ENCODE measurements at regions not wholly inside any gene's neighbourhood (a gene's known extent, or its start where the extent isn't known, plus 50 kb on each side); places are given as distances from the start of the nearest gene placed in this dataset.

- intact Hi-C loops (cut with DNase I) = no loop called here
- ATAC-seq (ENCODE audit: poor library complexity) (no peak), DNase-seq (no peak)
These were observed 104.5 kb upstream of the YWHAQ start for GRCh38 chr2:9735335-9735734.

- no peak for DNase-seq
- no peak for ATAC-seq (ENCODE audit: poor library complexity)
- intact Hi-C loops (cut with DNase I) = no loop called here
These were observed 105.2 kb upstream of the YWHAQ start for GRCh38 chr2:9736021-9736420.

DNA sequence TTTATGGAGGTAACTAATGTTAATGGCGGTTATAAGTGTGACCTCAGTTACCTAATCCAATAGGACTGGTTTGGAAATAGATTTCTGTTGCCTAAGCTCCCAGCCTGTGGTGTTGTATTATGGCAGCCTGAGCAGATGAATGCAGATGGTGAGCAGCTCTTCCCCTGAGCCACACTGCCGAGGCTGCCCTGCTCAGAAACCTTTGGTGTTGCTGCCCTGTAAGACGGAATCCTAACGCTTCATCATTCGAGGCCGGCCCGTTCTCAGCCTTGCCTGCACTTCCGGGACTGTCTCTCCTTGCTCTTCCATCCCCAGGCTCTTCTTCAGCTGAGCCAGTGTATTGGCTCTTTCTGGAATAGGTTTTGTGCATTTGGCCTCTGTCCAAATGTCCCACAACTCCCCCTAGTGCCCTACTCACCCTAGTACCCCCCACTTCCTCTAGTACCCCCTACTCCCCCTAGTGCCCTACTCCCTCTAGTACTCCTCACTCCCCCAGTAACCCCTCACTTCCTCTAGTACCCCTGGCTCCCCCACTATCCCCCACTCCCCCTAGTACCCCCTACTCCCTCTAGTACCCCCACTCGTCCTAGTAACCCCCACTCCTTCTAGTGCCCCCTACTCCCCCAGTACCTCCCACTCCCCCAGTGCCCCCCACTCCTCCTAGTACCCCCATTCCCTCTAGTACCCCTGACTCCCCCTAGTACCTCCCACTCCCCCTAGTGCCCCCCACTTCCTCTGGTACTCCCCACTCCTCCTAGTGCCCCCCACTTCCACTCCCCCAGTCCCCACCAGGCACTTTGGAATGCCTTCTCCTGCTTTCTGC is 106.0 kb upstream of the TAF1B start:
- ATAC-seq (ENCODE audit: poor library complexity) (no peak), DNase-seq (no peak)
- intact Hi-C loops (cut with DNase I) = no loop called here

DNA sequence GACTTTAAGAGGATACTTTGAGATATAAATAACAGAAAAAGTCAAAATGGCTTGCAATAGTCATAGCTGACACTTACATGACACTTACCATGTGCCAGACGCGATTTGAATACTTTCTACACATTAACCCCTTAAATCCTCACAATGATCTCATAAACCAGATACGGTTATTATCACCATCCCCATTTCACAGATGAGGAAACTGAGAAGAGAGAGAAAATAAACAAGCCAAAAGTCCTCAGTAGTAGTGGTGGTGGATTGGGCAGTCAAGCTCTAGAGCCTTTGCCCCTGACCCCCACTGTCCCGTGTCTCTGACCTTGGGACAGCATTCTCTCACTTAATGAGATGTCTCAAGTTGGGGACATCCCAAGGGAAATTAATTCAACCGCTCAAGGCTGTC is 105.2 kb upstream of the TAF1B start:
- ATAC-seq (ENCODE audit: poor library complexity) (no peak), DNase-seq (no peak)

GRCh38 chr2:9738535-9739496 is 104.5 kb upstream of the TAF1B start:
- DNase-seq (peak; percentile 61), ATAC-seq (ENCODE audit: poor library complexity) (peak; percentile 60)
- intact Hi-C loops (cut with DNase I) = no loop called here

More for the DNA sequence above, 105.2 kb upstream of the TAF1B start:
- intact Hi-C loops (cut with DNase I) = no loop called here

DNA sequence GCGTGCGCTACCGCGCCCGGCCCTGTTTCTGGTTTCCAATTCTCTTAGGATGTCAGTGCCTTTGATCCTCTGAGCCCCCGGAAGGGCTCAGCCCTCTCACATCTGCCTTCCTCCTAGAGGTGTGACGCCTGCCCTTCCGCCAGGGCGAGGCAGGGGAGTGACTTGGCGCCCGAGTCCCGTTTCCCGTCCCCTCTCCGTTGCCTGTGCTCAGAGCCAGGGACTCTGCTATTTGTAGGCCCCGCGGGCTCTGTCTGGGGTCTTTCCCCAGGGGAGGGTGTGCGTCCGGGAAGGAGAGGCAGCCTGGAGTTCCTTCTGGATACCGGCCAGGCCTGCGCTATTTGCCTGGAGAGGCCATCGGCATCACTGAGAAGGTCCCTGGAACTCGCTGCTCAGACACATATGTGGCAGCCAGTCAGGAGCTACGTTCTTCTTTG is 103.7 kb upstream of the TAF1B start:
- intact Hi-C loops (cut with DNase I) = no loop called here
- ATAC-seq (ENCODE audit: poor library complexity) = peak; percentile 89

DNA sequence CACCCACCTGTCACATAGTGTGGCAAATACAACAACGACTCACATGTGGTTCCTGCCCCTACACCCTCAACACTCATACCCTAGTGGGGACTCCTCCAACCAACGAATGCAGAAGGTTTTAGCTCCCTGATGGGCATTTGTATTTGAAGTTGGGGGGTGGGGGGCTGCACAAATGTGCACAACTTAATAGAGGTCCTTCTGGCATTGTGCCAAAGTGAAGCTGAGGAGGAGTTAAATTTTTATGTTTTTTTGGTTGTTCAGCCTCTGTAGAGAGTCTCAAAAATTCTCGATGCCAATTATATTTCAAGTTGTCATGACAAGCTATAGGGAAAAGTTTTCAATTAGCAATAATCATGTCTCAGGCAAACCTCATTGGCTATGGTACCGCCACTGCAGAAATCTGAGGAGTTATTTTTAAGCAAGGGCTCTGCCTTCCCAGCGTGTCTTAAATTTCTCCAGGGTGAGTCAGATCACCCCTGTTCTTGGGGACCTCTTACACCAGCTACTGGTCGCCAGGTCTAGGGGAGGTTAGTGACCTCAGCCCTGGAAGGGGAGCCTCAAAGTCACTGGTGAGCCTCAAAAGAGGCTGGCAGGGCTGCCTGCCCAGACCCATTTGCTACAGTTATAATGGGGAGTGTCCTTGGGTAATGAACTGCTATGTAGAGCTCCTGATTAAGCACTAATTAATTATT is 102.7 kb upstream of the TAF1B start:
- ATAC-seq (ENCODE audit: poor library complexity) = no peak

More for the DNA sequence above, 103.7 kb upstream of the TAF1B start:
- DNase-seq = peak; percentile 89

DNA sequence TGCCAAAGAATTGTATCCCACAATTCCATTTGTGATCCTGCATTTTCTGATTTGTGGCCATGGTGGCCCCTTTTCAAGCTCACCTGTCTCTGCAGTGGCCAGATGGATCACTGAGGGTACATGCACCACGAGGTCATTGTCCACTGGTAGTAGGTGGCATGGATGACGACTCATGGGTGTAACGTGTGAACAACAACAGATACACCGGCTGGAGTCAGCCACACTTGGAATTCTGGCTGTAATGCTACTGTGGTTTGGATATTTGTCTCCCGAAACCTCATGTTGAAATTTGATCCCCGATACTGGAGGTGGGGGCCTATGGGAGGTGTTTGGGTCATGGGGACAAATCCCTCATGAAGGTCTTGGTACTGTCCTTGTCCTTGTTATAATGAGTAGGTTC is 102.2 kb upstream of the TAF1B start:
- intact Hi-C loops (cut with DNase I) = no loop called here
- ATAC-seq (ENCODE audit: poor library complexity) (no peak), DNase-seq (no peak)

More for the DNA sequence above, 102.7 kb upstream of the TAF1B start:
- no peak for DNase-seq
- intact Hi-C loops (cut with DNase I) = no loop called here

GRCh38 chr2:9742601-9743000 is 100.7 kb upstream of the TAF1B start:
- ATAC-seq (ENCODE audit: poor library complexity) = no peak
- DNase-seq = no peak
- intact Hi-C loops (cut with DNase I) = no loop called here

DNA sequence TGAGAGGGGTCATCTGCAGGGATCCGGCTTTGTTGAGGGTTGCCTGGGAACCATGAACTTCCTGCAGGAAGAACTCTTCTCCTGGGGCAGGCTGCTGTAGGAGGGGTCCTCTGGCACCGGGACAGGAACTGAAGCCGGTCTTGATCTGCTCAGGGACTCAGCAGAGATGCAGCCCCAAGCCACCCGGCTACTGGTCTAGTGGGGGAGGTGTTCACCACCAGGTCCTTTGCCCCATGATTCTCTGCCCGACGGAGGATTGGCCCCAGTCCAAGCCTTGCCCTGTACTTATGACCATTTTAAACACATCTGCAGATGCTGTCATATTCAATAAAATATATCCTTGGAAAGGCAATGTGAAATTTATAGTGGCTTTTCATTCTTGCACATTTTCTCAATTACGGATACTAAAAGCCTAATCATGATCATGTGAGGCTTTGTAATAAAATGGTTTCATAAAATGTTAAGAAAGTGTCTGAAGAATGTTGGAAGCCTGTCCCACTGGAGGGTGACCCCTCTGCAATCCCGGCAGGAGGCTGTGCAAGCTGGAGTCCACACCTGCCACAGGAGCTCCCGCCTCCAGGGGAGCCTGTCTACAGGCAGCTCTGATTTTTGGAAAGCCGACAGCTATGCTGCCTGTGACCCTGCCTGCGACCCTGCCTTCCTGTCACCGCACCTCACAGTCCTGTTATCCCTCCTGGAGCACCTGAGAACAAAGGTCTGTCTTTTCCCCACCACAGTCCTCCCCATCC is 98.8 kb upstream of the TAF1B start:
- ATAC-seq (ENCODE audit: poor library complexity) (no peak), DNase-seq (no peak)
- intact Hi-C loops (cut with DNase I) = no loop called here

DNA sequence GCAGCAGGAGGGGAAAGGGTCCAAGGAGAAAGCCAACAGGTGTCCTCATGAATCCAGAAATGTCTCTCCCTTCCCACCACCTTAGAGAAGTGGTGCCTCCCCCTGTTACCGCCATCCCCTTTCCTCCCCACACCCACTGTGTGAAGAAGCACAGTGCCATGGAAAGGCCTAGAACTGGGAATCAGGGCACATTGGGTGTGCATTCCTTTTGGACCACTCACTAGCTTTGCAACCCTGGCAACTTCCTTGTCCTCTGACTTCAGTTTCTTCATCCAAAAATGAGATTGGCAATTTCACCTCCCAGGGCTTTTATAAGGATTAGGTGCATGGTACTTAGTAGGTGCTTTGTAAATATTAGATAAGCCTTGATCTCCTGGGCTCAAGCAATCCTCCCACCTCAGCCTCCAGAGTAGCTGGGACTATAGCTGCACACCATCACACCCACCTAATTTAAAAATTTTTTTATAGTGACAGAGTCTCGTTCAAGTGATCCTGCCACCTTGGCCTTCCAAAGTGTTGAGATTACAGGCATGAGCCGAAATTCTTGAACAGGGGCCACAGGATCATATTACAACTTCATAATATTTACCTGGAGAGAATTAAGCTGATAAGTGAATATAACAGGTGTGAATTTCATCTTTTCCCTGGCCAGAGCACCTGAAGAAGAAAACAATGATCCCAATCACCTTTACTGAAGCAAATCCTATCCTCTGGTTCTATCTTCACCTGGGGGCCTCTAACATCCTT is 97.9 kb upstream of the TAF1B start:
- intact Hi-C loops (cut with DNase I) = no loop called here
- no peak for DNase-seq
- no peak for ATAC-seq (ENCODE audit: poor library complexity)

DNA sequence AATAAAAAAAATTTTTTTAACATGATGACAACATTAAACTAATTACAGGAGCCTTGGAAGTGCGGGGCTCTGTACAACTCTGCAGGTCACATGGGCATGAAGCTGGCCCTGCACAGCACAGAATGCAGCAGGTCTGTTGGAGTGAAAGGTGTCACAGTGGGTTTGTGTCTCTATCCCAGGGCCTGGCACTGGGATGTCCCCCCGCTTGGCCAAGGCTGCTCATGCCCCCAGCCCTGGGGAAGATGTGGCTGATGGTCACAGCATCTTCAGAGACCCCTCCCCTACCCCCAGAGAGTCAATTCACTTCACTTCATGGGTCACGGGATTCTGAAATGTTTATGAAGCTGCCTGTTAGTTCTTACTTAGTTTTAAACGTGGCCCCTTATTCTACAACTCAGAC is 95.9 kb upstream of the TAF1B start:
- DNase-seq (no peak), ATAC-seq (ENCODE audit: poor library complexity) (no peak)
- intact Hi-C loops (cut with DNase I) = no loop called here

GRCh38 chr2:9748577-9748976 is 94.7 kb upstream of the TAF1B start:
- intact Hi-C loops (cut with DNase I) = no loop called here
- DNase-seq = no peak
- no peak for ATAC-seq (ENCODE audit: poor library complexity)

- intact Hi-C loops (cut with DNase I) = no loop called here
- DNase-seq (no peak), ATAC-seq (ENCODE audit: poor library complexity) (no peak)
These were observed 93.6 kb upstream of the TAF1B start for GRCh38 chr2:9749546-9750223.

DNA sequence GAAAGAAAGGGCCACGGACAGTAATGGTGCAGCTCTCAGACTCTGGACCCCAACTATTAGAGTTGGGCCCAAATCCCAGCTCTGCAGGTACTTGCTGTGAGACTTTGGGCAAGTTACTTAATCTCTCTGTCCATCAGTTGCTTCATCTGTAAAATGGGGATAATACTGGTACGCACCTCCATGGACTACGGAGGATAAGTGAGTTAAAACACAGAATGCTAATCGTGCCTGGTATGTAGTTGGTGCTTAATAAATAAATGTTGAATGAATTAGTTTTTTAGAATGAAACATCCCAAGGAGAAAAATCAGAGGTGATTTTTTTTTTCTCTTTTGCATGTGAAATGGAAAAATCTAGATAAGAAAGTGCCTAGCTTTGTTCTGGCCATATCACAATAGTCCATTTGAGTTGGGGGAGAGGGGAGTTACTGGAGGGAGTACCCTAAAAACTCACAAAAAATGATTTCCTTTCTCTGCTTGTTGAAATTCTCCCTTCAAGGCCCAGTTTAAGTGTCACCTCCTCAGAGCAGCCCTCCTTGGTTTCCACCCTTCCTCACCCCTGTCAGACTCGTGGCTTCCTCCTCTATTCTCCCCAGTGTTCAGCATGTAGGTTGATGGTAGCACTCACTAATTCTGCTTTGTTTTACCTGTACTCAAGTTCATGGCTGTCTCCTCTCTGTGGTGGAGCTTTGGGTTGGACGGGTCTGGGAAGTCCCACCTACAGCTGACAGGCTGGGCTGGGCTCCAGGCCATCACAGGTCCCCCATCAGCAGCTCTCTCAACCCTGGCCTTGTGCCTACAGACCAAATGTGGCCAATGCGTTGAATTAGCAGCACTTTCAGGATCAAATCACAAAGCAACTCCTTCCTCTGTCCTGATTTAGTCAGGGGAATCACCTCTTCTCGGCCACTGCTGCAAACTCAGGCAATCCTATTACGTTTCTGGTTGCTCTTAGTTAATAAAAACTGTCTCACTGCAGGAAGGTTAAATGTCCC is 92.8 kb upstream of the TAF1B start:
- DNase-seq = no peak
- no peak for ATAC-seq (ENCODE audit: poor library complexity)
- intact Hi-C loops (cut with DNase I) = no loop called here

GRCh38 chr2:9751831-9752230 is 91.4 kb upstream of the TAF1B start:
- DNase-seq = no peak
- ATAC-seq (ENCODE audit: poor library complexity) = no peak
- intact Hi-C loops (cut with DNase I) = no loop called here

All from Right ventricle myocardium superior (tissue), 1 donor.